ENCODE measurements at regions not wholly inside any gene's neighbourhood (a gene's known extent, or its start where the extent isn't known, plus 50 kb on each side); places are given as distances from the start of the nearest gene placed in this dataset.

GRCh38 chr1:30024411-30025195 is 698.8 kb downstream of the MATN1 start:
- H3K4me3 ChIP-seq (replicated peaks; ENCODE audit: low read depth, low read length), result no peak overlapping the region
- TF ChIP-seq CTCF (IDR thresholded peaks at IDR 0.05; ENCODE audit: low read length, missing control alignments), result no peak
- DNase-seq (ENCODE audit: low read depth), result no peak

- no peak overlapping the region for H3K4me3 ChIP-seq (replicated peaks; ENCODE audit: low read depth, low read length)
- DNase-seq (ENCODE audit: low read depth), result no peak
- TF ChIP-seq CTCF (IDR thresholded peaks at IDR 0.05; ENCODE audit: low read length, missing control alignments), result no peak
Measured at GRCh38 chr1:30023339-30024022, 699.9 kb downstream of the MATN1 start.

- H3K4me3 ChIP-seq (replicated peaks; ENCODE audit: low read depth, low read length), result no peak overlapping the region
- no peak for TF ChIP-seq CTCF (IDR thresholded peaks at IDR 0.05; ENCODE audit: low read length, missing control alignments)
- no peak for DNase-seq (ENCODE audit: low read depth)
Measured at GRCh38 chr1:30014031-30014430, 709.4 kb downstream of the MATN1 start.

- TF ChIP-seq CTCF (IDR thresholded peaks at IDR 0.05; ENCODE audit: low read length, missing control alignments), result no peak
- DNase-seq (ENCODE audit: low read depth), result no peak
- no peak overlapping the region for H3K4me3 ChIP-seq (replicated peaks; ENCODE audit: low read depth, low read length)
Measured at GRCh38 chr1:30012455-30013440, 710.6 kb downstream of the MATN1 start.

- no peak for DNase-seq (ENCODE audit: low read depth)
- no peak for TF ChIP-seq CTCF (IDR thresholded peaks at IDR 0.05; ENCODE audit: low read length, missing control alignments)
- H3K4me3 ChIP-seq (replicated peaks; ENCODE audit: low read depth, low read length), result no peak overlapping the region
Measured at GRCh38 chr1:30011970-30012369, 711.4 kb downstream of the MATN1 start.

DNA sequence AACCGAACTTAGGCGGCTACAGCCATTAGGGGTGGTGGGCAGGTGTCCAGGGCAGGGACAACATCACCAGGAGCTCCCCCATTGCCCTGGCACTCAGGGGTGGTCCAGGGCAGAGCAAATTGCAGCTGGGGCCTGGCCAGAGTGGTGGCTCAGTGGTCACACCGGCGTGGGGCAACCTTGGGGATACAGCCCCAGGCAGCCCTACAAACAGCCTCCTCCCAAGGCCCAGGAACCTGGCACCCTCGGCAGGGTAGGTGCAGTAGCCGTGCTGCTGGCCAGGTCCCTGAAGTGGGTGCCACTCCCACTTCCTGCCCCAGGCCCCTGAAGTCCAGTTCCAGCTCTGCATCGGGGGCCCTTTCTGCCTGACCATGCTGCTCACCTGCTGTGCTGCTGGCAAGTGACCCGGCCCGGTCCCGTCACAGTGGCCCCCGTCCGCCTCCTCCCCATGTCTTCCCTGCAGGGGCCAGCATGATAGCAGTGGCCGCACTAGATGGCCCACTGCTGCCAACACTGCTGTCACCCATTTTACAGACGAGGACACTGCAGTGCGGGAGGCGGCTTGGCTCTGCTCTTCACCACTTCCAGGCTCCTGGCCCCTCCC is 712.8 kb downstream of the MATN1 start:
- H3K4me3 ChIP-seq (replicated peaks; ENCODE audit: low read depth, low read length), result no peak overlapping the region
- no peak for TF ChIP-seq CTCF (IDR thresholded peaks at IDR 0.05; ENCODE audit: low read length, missing control alignments)
- no peak for DNase-seq (ENCODE audit: low read depth)

Measured in fibroblast of pulmonary artery (primary cell).